B cell (primary cell): ENCODE measurements at regions not wholly inside any gene's neighbourhood (a gene's known extent, or its start where the extent isn't known, plus 50 kb on each side); places are given as distances from the start of the nearest gene placed in this dataset.

Source experiments
- ATAC-seq: fragments of 200-7000 bp; cut with Tn5 transposase; one replicate; pipeline ENCODE4 v1.10.0; 2021; ENCODE audit warnings: low read depth, mild to moderate bottlenecking, moderate number of reproducible peaks, moderate library complexity
- CTCF ChIA-PET: fragments of 350-600 bp; sonication (Branson Sonifier 250); formaldehyde crosslinking; loops from one replicate; lab custom pipeline; 2021; ENCODE audit warnings: antibody characterized with exemption, inconsistent platforms; lab: Charles Lee
- POLR2A ChIA-PET: fragments of 350-600 bp; sonication (Branson Sonifier 250); formaldehyde crosslinking; loops from one replicate; lab custom pipeline; 2021; ENCODE audit warnings: antibody characterized with exemption; lab: Charles Lee
- DNase-seq: peaks from one replicate; pipeline ENCODE4 v3.0.0; 2013
- H2AFZ ChIP-seq: 2 replicates; pipeline ENCODE4 v1.6.1; 2012; ENCODE audit warnings: mild to moderate bottlenecking, low read depth, low read length; ENCODE audit not compliant: insufficient read depth, poor library complexity, severe bottlenecking
- H3K27ac ChIP-seq, 2 donors: 1 replicate in 1 of 2; 2 replicates in 1 of 2; pipeline ENCODE4 v1.5.1; 2012 to 2013; ENCODE audit warnings: low read length in 2 of 2, mild to moderate bottlenecking in 2 of 2, moderate library complexity in 1 of 2
- H3K27me3 ChIP-seq, 4 experiments: fragments of 200-600 bp in 1 of 4; sonication (generic) in 1 of 4; replicated peaks in 1 of 4; 1 replicate in 2 of 4; 2 replicates in 2 of 4; pipeline versions ENCODE4 v1.6.1 to v1.7.0; 2013 to 2016; ENCODE audit warnings: low read length in 3 of 4, mild to moderate bottlenecking in 2 of 4, mixed read lengths in 1 of 4, moderate library complexity in 1 of 4; ENCODE audit not compliant: insufficient read depth in 4 of 4, control insufficient read depth in 3 of 4; ENCODE audit errors: control extremely low read depth in 1 of 4
- H3K36me3 ChIP-seq, 2 experiments: replicated peaks in 1 of 2; 1 replicate in 1 of 2; 2 replicates in 1 of 2; pipeline versions ENCODE4 v1.6.1 to v1.7.1; 2013; ENCODE audit warnings: low read length in 1 of 2; ENCODE audit not compliant: insufficient read depth in 2 of 2, control insufficient read depth in 1 of 2; ENCODE audit errors: control extremely low read depth in 1 of 2, extremely low read depth in 1 of 2
- H3K4me1 ChIP-seq, 2 donors: fragments of 200-600 bp in 1 of 2; sonication (generic) in 1 of 2; 1 replicate in 1 of 2; 2 replicates in 1 of 2; pipeline versions ENCODE4 v1.5.1 to v1.6.1; 2013 to 2017; ENCODE audit warnings: low read length in 2 of 2; ENCODE audit not compliant: control insufficient read depth in 2 of 2, insufficient read depth in 2 of 2
- H3K4me2 ChIP-seq: replicated peaks from 2 replicates; pipeline ENCODE3; 2012; ENCODE audit warnings: mild to moderate bottlenecking, low read depth, low read length; ENCODE audit not compliant: poor library complexity, severe bottlenecking
- H3K4me3 ChIP-seq, 5 experiments: fragments of 200-600 bp in 1 of 5; sonication (generic) in 1 of 5; 1 replicate in 3 of 5; 2 replicates in 2 of 5; pipeline versions ENCODE4 v1.5.1 to v1.7.0; 2011 to 2016; ENCODE audit warnings: low read length in 4 of 5, mild to moderate bottlenecking in 4 of 5, low read depth in 2 of 5, control low read depth in 1 of 5, moderate library complexity in 1 of 5; ENCODE audit not compliant: insufficient read depth in 1 of 5; ENCODE audit errors: control extremely low read depth in 1 of 5, extremely low read depth in 1 of 5
- H3K79me2 ChIP-seq: fragments of 200-600 bp; sonication (generic); one replicate; pipeline ENCODE4 v1.6.0; 2016; ENCODE audit warnings: low read length; ENCODE audit not compliant: control insufficient read depth, insufficient read depth
- H3K9ac ChIP-seq: fragments of 200-600 bp; sonication (generic); 2 replicates; pipeline ENCODE4 v1.6.1; 2017; ENCODE audit warnings: mild to moderate bottlenecking, low read length, moderate library complexity
- H3K9me3 ChIP-seq, 3 donors: one replicate each; pipeline versions ENCODE4 v1.6.1 to v1.7.1; 2013; ENCODE audit warnings: low read length in 2 of 3; ENCODE audit not compliant: control insufficient read depth in 2 of 3, insufficient read depth in 1 of 3; ENCODE audit errors: control extremely low read depth in 1 of 3
- H4K20me1 ChIP-seq: 2 replicates; pipeline ENCODE4 v1.6.0; 2012; ENCODE audit warnings: mild to moderate bottlenecking, low read length; ENCODE audit not compliant: insufficient read depth, control insufficient read depth, poor library complexity, severe bottlenecking
- H3K27ac Mint-ChIP-seq: one replicate; pipeline ENCODE4 v1.8.0; 2021; ENCODE audit warnings: mixed read lengths
- H3K27me3 Mint-ChIP-seq: one replicate; pipeline ENCODE4 v1.8.0; 2021; ENCODE audit warnings: mixed read lengths
- H3K4me1 Mint-ChIP-seq: one replicate; pipeline ENCODE4 v1.8.0; 2021; ENCODE audit warnings: mixed read lengths
- H3K4me3 Mint-ChIP-seq: one replicate; pipeline ENCODE4 v1.8.0; 2021; ENCODE audit warnings: mixed read lengths
- H3K9me3 Mint-ChIP-seq: one replicate; pipeline ENCODE4 v1.8.0; 2022; ENCODE audit warnings: mixed read lengths; ENCODE audit not compliant: insufficient read depth
- CTCF ChIP-seq: fragments of 200-600 bp; IDR thresholded peaks from one replicate; pipeline ENCODE4 v1.8.0; 2022; ENCODE audit warnings: antibody characterized with exemption, mild to moderate bottlenecking
- EZH2 ChIP-seq: IDR thresholded peaks from 2 replicates; pipeline ENCODE4 v1.6.1; 2012; ENCODE audit warnings: borderline replicate concordance, low read depth, mild to moderate bottlenecking, moderate library complexity, low read length; ENCODE audit not compliant: insufficient read depth, poor library complexity, severe bottlenecking
- WGBS: methylation state at CpG from one replicate; pipeline ENCODE4 v1.1.5; 2013; ENCODE audit warnings: missing lambda C conversion rate; ENCODE audit not compliant: insufficient coverage; 5-methylcytosine and 5-hydroxymethylcytosine counted together
- intact Hi-C: fragments of 100-400 bp; cut with micrococcal nuclease; formaldehyde crosslinking; loops from one replicate; pipeline ENCODE4 v1.10.0; 2022

- Histone ChIP-seq H3K4me1 (no peaks in the 10 kb centered on the region), H3K4me3 (no peak overlapping the region), H4K20me1 (no peaks in the 10 kb centered on the region), H3K27ac (no peak overlapping the region), H3K36me3 (no peaks in the 10 kb centered on the region), H3K9ac (no peak overlapping the region), H3K9me3 (peaks cover 2 to 15% (median 14%) of the 10 kb centered on the region in 3 donors), H3K79me2 (no peaks in the 10 kb centered on the region), H3K4me2 (no peak overlapping the region), H2AFZ (no peak overlapping the region), H3K27me3 (no peaks in the 10 kb centered on the region)
- peaks cover 12% of the 10 kb centered on the region for H3K9me3 Mint-ChIP-seq
- TF ChIP-seq CTCF (no peak), EZH2 (no peak)
- H3K4me3 Mint-ChIP-seq: no peak overlapping the region
- no peaks in the 10 kb centered on the region for H3K4me1 Mint-ChIP-seq
- H3K27me3 Mint-ChIP-seq: no peaks in the 10 kb centered on the region
- intact Hi-C loops: no loop called here
- POLR2A ChIA-PET: no interaction called here
- H3K27ac Mint-ChIP-seq: no peak overlapping the region
- ATAC-seq: no peak
- CTCF ChIA-PET: no interaction called here
- no peak for DNase-seq
Observed at GRCh38 chr14:101380940-101381339, 180.4 kb upstream of the DIO3 start.

DNA sequence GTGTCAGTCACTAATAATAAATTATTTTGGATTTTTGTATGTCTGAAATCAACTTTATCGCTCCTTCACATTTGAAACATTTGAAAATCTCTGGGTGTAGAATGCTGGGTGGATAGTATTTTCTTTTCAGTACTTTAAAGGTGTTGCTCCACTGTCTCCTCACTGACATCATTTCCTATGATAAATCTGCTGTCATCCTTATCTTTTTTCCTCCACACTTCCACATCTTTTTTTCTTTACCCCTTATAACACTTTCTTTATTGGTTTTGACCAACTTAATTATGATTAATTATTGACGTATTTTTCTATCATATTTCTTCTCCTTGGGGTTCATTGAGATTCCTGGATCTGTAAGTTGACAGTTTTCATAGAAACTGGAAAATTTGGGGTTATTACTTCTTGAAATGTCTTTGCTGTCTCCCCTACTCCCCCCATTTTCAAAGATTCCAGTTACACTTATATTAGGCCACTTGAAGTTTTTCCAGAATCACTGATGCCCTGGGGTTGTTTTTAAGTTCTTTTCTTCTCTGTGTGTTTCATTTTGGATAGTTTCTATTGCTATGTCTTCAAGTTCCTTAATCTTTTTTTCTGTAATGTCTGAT lies 177.5 kb upstream of the DIO3 start:
- Mint-ChIP-seq H3K4me3 (no peak overlapping the region), H3K27me3 (no peaks in the 10 kb centered on the region), H3K27ac (no peak overlapping the region), H3K4me1 (no peaks in the 10 kb centered on the region), H3K9me3 (peaks cover 19% of the 10 kb centered on the region)
- Histone ChIP-seq H3K79me2 (no peaks in the 10 kb centered on the region), H3K9ac (no peak overlapping the region), H3K4me3 (no peak overlapping the region), H4K20me1 (no peaks in the 10 kb centered on the region), H3K9me3 (peaks cover 2 to 15% (median 14%) of the 10 kb centered on the region in 3 donors), H2AFZ (no peak overlapping the region), H3K4me2 (no peak overlapping the region), H3K36me3 (no peaks in the 10 kb centered on the region), H3K27ac (no peak overlapping the region), H3K27me3 (no peaks in the 10 kb centered on the region), H3K4me1 (no peaks in the 10 kb centered on the region)
- TF ChIP-seq EZH2 (no peak), CTCF (no peak)
- DNase-seq (no peak), ATAC-seq (no peak)
- WGBS: no CpG with 5 or more reads among the region's 2 CpGs
- intact Hi-C loops: no loop called here
- POLR2A ChIA-PET: no interaction called here
- CTCF ChIA-PET: no interaction called here
